Endothelial cell of umbilical vein (primary cell): ENCODE measurements at regions not wholly inside any gene's neighbourhood (a gene's known extent, or its start where the extent isn't known, plus 50 kb on each side); places are given as distances from the start of the nearest gene placed in this dataset.

Source experiments
- BruUV-seq: library from RNA; stranded (reverse); fragments of 400-500 nt; replicated peaks from 2 replicates; lab custom pipeline; 2021; lab: Mats Ljungman, UMichigan
- CTCF ChIA-PET: fragments of 300-600, 350-600 bp; sonication (Branson Sonifier 250); formaldehyde crosslinking; loops from one replicate; lab custom pipeline; 2021; ENCODE audit warnings: antibody characterized with exemption, inconsistent platforms; lab: Charles Lee
- POLR2A ChIA-PET: fragments of 300-600, 350-600 bp; sonication (Branson Sonifier 250); formaldehyde crosslinking; loops from one replicate; lab custom pipeline; 2021; ENCODE audit warnings: antibody characterized with exemption, inconsistent platforms; lab: Charles Lee
- DNase-seq: peaks from one replicate; pipeline ENCODE4 v3.0.0-alpha.2; 2011; ENCODE audit warnings: low read depth, low spot score
- FAIRE-seq: peaks from 2 replicates; lab custom pipeline; 2011; peaks lifted over from hg19 to GRCh38; lab: Jason Lieb, UNC
- H2AFZ ChIP-seq: 2 replicates; pipeline ENCODE4 v1.6.0; 2012; ENCODE audit warnings: low read depth, low read length, control low read depth, inconsistent platforms
- H3K27ac ChIP-seq: 2 replicates; pipeline ENCODE4 v1.5.1; 2011; ENCODE audit warnings: low read depth, mild to moderate bottlenecking, control low read depth, low read length, moderate library complexity; ENCODE audit not compliant: insufficient read depth
- H3K27me3 ChIP-seq, 2 experiments: 2 replicates each; pipeline versions ENCODE4 v1.6.0 to v1.6.1; 2011; ENCODE audit warnings: low read length in 2 of 2, mixed read lengths in 1 of 2; ENCODE audit not compliant: control insufficient read depth in 2 of 2, insufficient read depth in 2 of 2
- H3K36me3 ChIP-seq, 2 experiments: 2 replicates in 1 of 2; 3 replicates in 1 of 2; pipeline ENCODE4 v1.5.1; 2011; ENCODE audit warnings: low read length in 2 of 2, mild to moderate bottlenecking in 1 of 2, moderate library complexity in 1 of 2; ENCODE audit not compliant: control insufficient read depth in 2 of 2, insufficient read depth in 2 of 2; ENCODE audit errors: extremely low read depth in 1 of 2
- H3K4me1 ChIP-seq: 3 replicates; pipeline ENCODE4 v1.5.1; 2011; ENCODE audit warnings: mild to moderate bottlenecking, low read length; ENCODE audit not compliant: control insufficient read depth, insufficient read depth; ENCODE audit errors: extremely low read depth
- H3K4me2 ChIP-seq: 2 replicates; pipeline ENCODE4 v1.6.1; 2011; ENCODE audit warnings: low read length, control low read depth, mixed read lengths; ENCODE audit not compliant: insufficient read depth
- H3K4me3 ChIP-seq, 3 experiments: fragments of 200-600 bp in 1 of 3; sonication (generic), shearing (Covaris generic) in 1 of 3; replicated peaks in 1 of 3; 2 replicates each; pipeline ENCODE4 v1.5.1; 2011 to 2016; ENCODE audit warnings: control low read depth in 3 of 3, low read length in 3 of 3, mild to moderate bottlenecking in 2 of 3, inconsistent platforms in 1 of 3, low read depth in 1 of 3, moderate library complexity in 1 of 3; ENCODE audit not compliant: insufficient read depth in 1 of 3
- H3K79me2 ChIP-seq: 2 replicates; pipeline ENCODE4 v1.6.0; 2012; ENCODE audit warnings: low read length, inconsistent platforms; ENCODE audit not compliant: control insufficient read depth, insufficient read depth
- H3K9ac ChIP-seq: replicated peaks from 2 replicates; pipeline ENCODE3; 2011; ENCODE audit warnings: low read length, control low read depth; ENCODE audit not compliant: insufficient read depth; ENCODE audit errors: extremely low read depth
- H3K9me1 ChIP-seq: replicated peaks from 3 replicates; pipeline ENCODE4 v1.6.0; 2011; ENCODE audit warnings: mild to moderate bottlenecking, low read length; ENCODE audit not compliant: control insufficient read depth, insufficient read depth; ENCODE audit errors: extremely low read depth
- H3K9me3 ChIP-seq: replicated peaks from 2 replicates; pipeline ENCODE4 v1.5.1; 2012; ENCODE audit warnings: low read length, inconsistent platforms; ENCODE audit not compliant: control insufficient read depth, insufficient read depth
- H4K20me1 ChIP-seq: replicated peaks from 2 replicates; pipeline ENCODE3; 2011; ENCODE audit warnings: mild to moderate bottlenecking, low read length; ENCODE audit not compliant: control insufficient read depth, insufficient read depth; ENCODE audit errors: extremely low read depth
- CTCF ChIP-seq, 2 donors: IDR thresholded peaks; 1 replicate in 1 of 2; 2 replicates in 1 of 2; pipeline ENCODE4 v1.5.1; 2011; ENCODE audit warnings: low read length in 2 of 2, mild to moderate bottlenecking in 2 of 2, moderate library complexity in 2 of 2, control low read depth in 1 of 2, inconsistent platforms in 1 of 2, low read depth in 1 of 2; ENCODE audit not compliant: insufficient read depth in 1 of 2; ENCODE audit errors: extremely low read depth in 1 of 2
- EZH2 ChIP-seq: IDR thresholded peaks from 2 replicates; pipeline ENCODE4 v1.6.1; 2012; ENCODE audit warnings: borderline replicate concordance, low read depth, mild to moderate bottlenecking, moderate library complexity, low read length, inconsistent platforms; ENCODE audit not compliant: severe bottlenecking
- FOS ChIP-seq: IDR thresholded peaks from 2 replicates; pipeline ENCODE4 v1.6.1; 2011; ENCODE audit warnings: mild to moderate bottlenecking, low read length, moderate library complexity, borderline replicate concordance; ENCODE audit not compliant: insufficient read depth
- GATA2 ChIP-seq: IDR thresholded peaks from 2 replicates; pipeline ENCODE4 v1.7.0; 2011; ENCODE audit warnings: low read depth, mild to moderate bottlenecking, moderate library complexity, mixed read lengths, low read length; ENCODE audit not compliant: insufficient read length, insufficient read depth
- JUN ChIP-seq: IDR thresholded peaks from 2 replicates; pipeline ENCODE4 v1.6.1; 2011; ENCODE audit warnings: borderline replicate concordance, low read depth; ENCODE audit not compliant: insufficient read length, insufficient read depth
- MAX ChIP-seq: IDR thresholded peaks from 2 replicates; pipeline ENCODE4 v1.6.1; 2011; ENCODE audit not compliant: insufficient read depth, insufficient read length
- MYC ChIP-seq: IDR thresholded peaks from one replicate; pipeline ENCODE4 v1.6.1; 2011; ENCODE audit warnings: mild to moderate bottlenecking, low read depth, low read length
- POLR2A ChIP-seq: IDR thresholded peaks from 2 replicates; pipeline ENCODE4 v1.6.1; 2012; ENCODE audit warnings: low read depth, mild to moderate bottlenecking, control low read depth, low read length
- POLR2AphosphoS5 ChIP-seq: IDR thresholded peaks from 2 replicates; pipeline ENCODE4 v1.6.1; 2012; ENCODE audit warnings: low read depth, mild to moderate bottlenecking, control low read depth, low read length, moderate library complexity; ENCODE audit not compliant: insufficient read depth
- dilution Hi-C: fragments of 300-500 bp; cut with MboI; formaldehyde crosslinking; loops from one replicate; pipeline ENCODE4 v1.15.0; 2019; ENCODE audit warnings: low sequenced_read_pairs; ENCODE audit not compliant: extremely low pct_ligation_motif_present
- intact Hi-C: fragments of 100-400 bp; cut with micrococcal nuclease; formaldehyde crosslinking; loops from one replicate; pipeline ENCODE4 v1.10.0; 2022

GRCh38 chr6:97392735-97393134, 109.7 kb upstream of the MMS22L start:
- POLR2A ChIA-PET, result no interaction called here
- TF ChIP-seq CTCF (IDR thresholded peaks at IDR 0.05; ENCODE audit: extremely low read depth in 1 of 2, insufficient read depth in 1 of 2, low read depth in 1 of 2, low read length in 2 of 2), result no peak
- TF ChIP-seq GATA2, result no peak
- TF ChIP-seq POLR2A, result no peak
- TF ChIP-seq JUN, result no peak
- TF ChIP-seq MAX, result no peak
- TF ChIP-seq FOS, result no peak
- no peak for TF ChIP-seq EZH2
- TF ChIP-seq MYC, result no peak
- no peak for TF ChIP-seq POLR2AphosphoS5
- dilution Hi-C loops, result no loop called here

More at GRCh38 chr6:97392735-97393134, 109.7 kb upstream of the MMS22L start:
- intact Hi-C loops, result loop anchor here (5.0 kb wide), 1 partner anchor 495 kb away; the partner anchor contains the start of gene NDUFAF4
- Histone ChIP-seq H3K27ac (no peak overlapping the region), H3K4me2 (no peak overlapping the region), H3K9ac (no peak overlapping the region), H3K9me1 (no peaks in the 10 kb centered on the region), H3K36me3 (no peaks in the 10 kb centered on the region), H2AFZ (no peak overlapping the region), H3K4me1 (no peaks in the 10 kb centered on the region), H4K20me1 (no peaks in the 10 kb centered on the region), H3K4me3 (no peak overlapping the region), H3K9me3 (no peaks in the 10 kb centered on the region), H3K79me2 (no peaks in the 10 kb centered on the region), H3K27me3 (peaks cover 4 to 5% of the 10 kb centered on the region in 2 experiments)
- no TSS peak for BruUV-seq
- CTCF ChIA-PET, result interaction anchor here (0.6 to 5.5 kb wide), 5 partner anchors 177 to 218 kb away, joined by 3 to 91 read pairs (median 5); no protein-coding TSS in a partner anchor
- FAIRE-seq (no peak), DNase-seq (no peak)
